Endothelial cell of umbilical vein (primary cell): ENCODE measurements at regions not wholly inside any gene's neighbourhood (a gene's known extent, or its start where the extent isn't known, plus 50 kb on each side); places are given as distances from the start of the nearest gene placed in this dataset.
"Not testable (repeated sequence)": the region's sequence is repeated elsewhere in the genome, so short reads cannot be mapped to it uniquely, and the experiment has no call there.

Experiments
- BruUV-seq: library from RNA; stranded (reverse); fragments of 400-500 nt; replicated peaks from 2 replicates; lab custom pipeline; 2021; lab: Mats Ljungman, UMichigan
- CTCF ChIA-PET: fragments of 300-600, 350-600 bp; sonication (Branson Sonifier 250); formaldehyde crosslinking; loops from one replicate; lab custom pipeline; 2021; ENCODE audit warnings: antibody characterized with exemption, inconsistent platforms; lab: Charles Lee
- POLR2A ChIA-PET: fragments of 300-600, 350-600 bp; sonication (Branson Sonifier 250); formaldehyde crosslinking; loops from one replicate; lab custom pipeline; 2021; ENCODE audit warnings: antibody characterized with exemption, inconsistent platforms; lab: Charles Lee
- DNase-seq: peaks from one replicate; pipeline ENCODE4 v3.0.0-alpha.2; 2011; ENCODE audit warnings: low read depth, low spot score
- FAIRE-seq: peaks from 2 replicates; lab custom pipeline; 2011; peaks lifted over from hg19 to GRCh38; lab: Jason Lieb, UNC
- H2AFZ ChIP-seq: 2 replicates; pipeline ENCODE4 v1.6.0; 2012; ENCODE audit warnings: low read depth, low read length, control low read depth, inconsistent platforms
- H3K27ac ChIP-seq: 2 replicates; pipeline ENCODE4 v1.5.1; 2011; ENCODE audit warnings: low read depth, mild to moderate bottlenecking, control low read depth, low read length, moderate library complexity; ENCODE audit not compliant: insufficient read depth
- H3K27me3 ChIP-seq, 2 experiments: 2 replicates each; pipeline versions ENCODE4 v1.6.0 to v1.6.1; 2011; ENCODE audit warnings: low read length in 2 of 2, mixed read lengths in 1 of 2; ENCODE audit not compliant: control insufficient read depth in 2 of 2, insufficient read depth in 2 of 2
- H3K36me3 ChIP-seq, 2 experiments: 2 replicates in 1 of 2; 3 replicates in 1 of 2; pipeline ENCODE4 v1.5.1; 2011; ENCODE audit warnings: low read length in 2 of 2, mild to moderate bottlenecking in 1 of 2, moderate library complexity in 1 of 2; ENCODE audit not compliant: control insufficient read depth in 2 of 2, insufficient read depth in 2 of 2; ENCODE audit errors: extremely low read depth in 1 of 2
- H3K4me1 ChIP-seq: 3 replicates; pipeline ENCODE4 v1.5.1; 2011; ENCODE audit warnings: mild to moderate bottlenecking, low read length; ENCODE audit not compliant: control insufficient read depth, insufficient read depth; ENCODE audit errors: extremely low read depth
- H3K4me2 ChIP-seq: 2 replicates; pipeline ENCODE4 v1.6.1; 2011; ENCODE audit warnings: low read length, control low read depth, mixed read lengths; ENCODE audit not compliant: insufficient read depth
- H3K4me3 ChIP-seq, 3 experiments: fragments of 200-600 bp in 1 of 3; sonication (generic), shearing (Covaris generic) in 1 of 3; replicated peaks in 1 of 3; 2 replicates each; pipeline ENCODE4 v1.5.1; 2011 to 2016; ENCODE audit warnings: control low read depth in 3 of 3, low read length in 3 of 3, mild to moderate bottlenecking in 2 of 3, inconsistent platforms in 1 of 3, low read depth in 1 of 3, moderate library complexity in 1 of 3; ENCODE audit not compliant: insufficient read depth in 1 of 3
- H3K79me2 ChIP-seq: 2 replicates; pipeline ENCODE4 v1.6.0; 2012; ENCODE audit warnings: low read length, inconsistent platforms; ENCODE audit not compliant: control insufficient read depth, insufficient read depth
- H3K9ac ChIP-seq: replicated peaks from 2 replicates; pipeline ENCODE3; 2011; ENCODE audit warnings: low read length, control low read depth; ENCODE audit not compliant: insufficient read depth; ENCODE audit errors: extremely low read depth
- H3K9me1 ChIP-seq: replicated peaks from 3 replicates; pipeline ENCODE4 v1.6.0; 2011; ENCODE audit warnings: mild to moderate bottlenecking, low read length; ENCODE audit not compliant: control insufficient read depth, insufficient read depth; ENCODE audit errors: extremely low read depth
- H3K9me3 ChIP-seq: replicated peaks from 2 replicates; pipeline ENCODE4 v1.5.1; 2012; ENCODE audit warnings: low read length, inconsistent platforms; ENCODE audit not compliant: control insufficient read depth, insufficient read depth
- H4K20me1 ChIP-seq: replicated peaks from 2 replicates; pipeline ENCODE3; 2011; ENCODE audit warnings: mild to moderate bottlenecking, low read length; ENCODE audit not compliant: control insufficient read depth, insufficient read depth; ENCODE audit errors: extremely low read depth
- CTCF ChIP-seq, 2 donors: IDR thresholded peaks; 1 replicate in 1 of 2; 2 replicates in 1 of 2; pipeline ENCODE4 v1.5.1; 2011; ENCODE audit warnings: low read length in 2 of 2, mild to moderate bottlenecking in 2 of 2, moderate library complexity in 2 of 2, control low read depth in 1 of 2, inconsistent platforms in 1 of 2, low read depth in 1 of 2; ENCODE audit not compliant: insufficient read depth in 1 of 2; ENCODE audit errors: extremely low read depth in 1 of 2
- EZH2 ChIP-seq: IDR thresholded peaks from 2 replicates; pipeline ENCODE4 v1.6.1; 2012; ENCODE audit warnings: borderline replicate concordance, low read depth, mild to moderate bottlenecking, moderate library complexity, low read length, inconsistent platforms; ENCODE audit not compliant: severe bottlenecking
- FOS ChIP-seq: IDR thresholded peaks from 2 replicates; pipeline ENCODE4 v1.6.1; 2011; ENCODE audit warnings: mild to moderate bottlenecking, low read length, moderate library complexity, borderline replicate concordance; ENCODE audit not compliant: insufficient read depth
- GATA2 ChIP-seq: IDR thresholded peaks from 2 replicates; pipeline ENCODE4 v1.7.0; 2011; ENCODE audit warnings: low read depth, mild to moderate bottlenecking, moderate library complexity, mixed read lengths, low read length; ENCODE audit not compliant: insufficient read length, insufficient read depth
- JUN ChIP-seq: IDR thresholded peaks from 2 replicates; pipeline ENCODE4 v1.6.1; 2011; ENCODE audit warnings: borderline replicate concordance, low read depth; ENCODE audit not compliant: insufficient read length, insufficient read depth
- MYC ChIP-seq: IDR thresholded peaks from one replicate; pipeline ENCODE4 v1.6.1; 2011; ENCODE audit warnings: mild to moderate bottlenecking, low read depth, low read length
- POLR2A ChIP-seq: IDR thresholded peaks from 2 replicates; pipeline ENCODE4 v1.6.1; 2012; ENCODE audit warnings: low read depth, mild to moderate bottlenecking, control low read depth, low read length
- POLR2AphosphoS5 ChIP-seq: IDR thresholded peaks from 2 replicates; pipeline ENCODE4 v1.6.1; 2012; ENCODE audit warnings: low read depth, mild to moderate bottlenecking, control low read depth, low read length, moderate library complexity; ENCODE audit not compliant: insufficient read depth
- dilution Hi-C: fragments of 300-500 bp; cut with MboI; formaldehyde crosslinking; loops from one replicate; pipeline ENCODE4 v1.15.0; 2019; ENCODE audit warnings: low sequenced_read_pairs; ENCODE audit not compliant: extremely low pct_ligation_motif_present
- intact Hi-C: fragments of 100-400 bp; cut with micrococcal nuclease; formaldehyde crosslinking; loops from one replicate; pipeline ENCODE4 v1.10.0; 2022
- TF ChIP-seq, protein P1 (sequence below): IDR thresholded peaks from 2 replicates; pipeline ENCODE4 v1.6.1; 2011; ENCODE audit not compliant: insufficient read depth, insufficient read length

DNA sequence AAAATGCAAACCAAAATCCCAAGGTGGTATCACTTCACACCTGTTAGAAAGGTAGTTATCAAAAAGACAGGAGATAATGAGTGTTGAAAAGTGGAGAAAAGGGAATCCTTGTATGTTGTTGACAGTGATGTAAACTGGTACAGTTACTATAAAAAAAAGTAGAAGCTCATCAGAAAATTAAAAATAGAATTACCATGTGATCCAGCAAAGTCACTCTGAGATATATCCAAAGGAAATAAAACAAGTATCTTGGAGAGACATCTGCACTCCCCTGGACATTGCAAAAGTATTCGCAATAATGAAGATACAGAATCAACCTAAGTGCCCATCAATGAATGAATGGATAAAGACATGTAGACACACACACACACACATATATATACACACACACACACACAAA is 208.3 kb upstream of the PIEZO2 start:
- Histone ChIP-seq H3K4me1 (no peaks in the 10 kb centered on the region), H3K9ac (no peak overlapping the region), H3K9me1 (no peaks in the 10 kb centered on the region), H3K27me3 (no peaks in the 10 kb centered on the region), H3K27ac (no peak overlapping the region), H3K79me2 (no peaks in the 10 kb centered on the region), H4K20me1 (no peaks in the 10 kb centered on the region), H3K4me3 (no peak overlapping the region), H3K4me2 (no peak overlapping the region), H3K36me3 (no peaks in the 10 kb centered on the region), H2AFZ (no peak overlapping the region), H3K9me3 (no peaks in the 10 kb centered on the region)
- no peak for FAIRE-seq
- POLR2A ChIA-PET = no interaction called here
- CTCF ChIA-PET = interaction anchor here (0.8 to 1.1 kb wide), 2 partner anchors 19 to 30 kb away, joined by 3 to 4 read pairs; no protein-coding TSS in a partner anchor
- TF ChIP-seq CTCF (IDR thresholded peaks at IDR 0.05; ENCODE audit: extremely low read depth in 1 of 2, insufficient read depth in 1 of 2, low read depth in 1 of 2, low read length in 2 of 2) = no peak
- TF ChIP-seq MYC = no peak
- no peak for TF ChIP-seq FOS
- TF ChIP-seq POLR2AphosphoS5 = no peak
- no peak for TF ChIP-seq GATA2
- TF ChIP-seq EZH2 = no peak
- TF ChIP-seq, protein P1, sequence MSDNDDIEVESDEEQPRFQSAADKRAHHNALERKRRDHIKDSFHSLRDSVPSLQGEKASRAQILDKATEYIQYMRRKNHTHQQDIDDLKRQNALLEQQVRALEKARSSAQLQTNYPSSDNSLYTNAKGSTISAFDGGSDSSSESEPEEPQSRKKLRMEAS = no peak
- TF ChIP-seq JUN = no peak
- TF ChIP-seq POLR2A = no peak
- BruUV-seq = no TSS peak
- dilution Hi-C loops = no loop called here
- DNase-seq = no peak
- intact Hi-C loops = no loop called here

GRCh38 chr18:11344576-11344975 is 195.2 kb upstream of the PIEZO2 start:
- H3K79me2 ChIP-seq, DNase-seq, H3K9me1 ChIP-seq, H3K4me2 ChIP-seq, H4K20me1 ChIP-seq, BruUV-seq, H2AFZ ChIP-seq, H3K27me3 ChIP-seq, POLR2A ChIA-PET, intact Hi-C loops, H3K9me3 ChIP-seq, H3K27ac ChIP-seq, H3K36me3 ChIP-seq, H3K4me3 ChIP-seq, H3K4me1 ChIP-seq, dilution Hi-C loops, FAIRE-seq, CTCF ChIA-PET, H3K9ac ChIP-seq: not testable (repeated sequence)
